ENCODE measurements at regions not wholly inside any gene's neighbourhood (a gene's known extent, or its start where the extent isn't known, plus 50 kb on each side); places are given as distances from the start of the nearest gene placed in this dataset.
"Not testable (repeated sequence)": the region's sequence is repeated elsewhere in the genome, so short reads cannot be mapped to it uniquely, and the experiment has no call there.

GRCh38 chr1:177891809-177892208 is 78.0 kb downstream of the SEC16B start:
- no peak for DNase-seq

DNA sequence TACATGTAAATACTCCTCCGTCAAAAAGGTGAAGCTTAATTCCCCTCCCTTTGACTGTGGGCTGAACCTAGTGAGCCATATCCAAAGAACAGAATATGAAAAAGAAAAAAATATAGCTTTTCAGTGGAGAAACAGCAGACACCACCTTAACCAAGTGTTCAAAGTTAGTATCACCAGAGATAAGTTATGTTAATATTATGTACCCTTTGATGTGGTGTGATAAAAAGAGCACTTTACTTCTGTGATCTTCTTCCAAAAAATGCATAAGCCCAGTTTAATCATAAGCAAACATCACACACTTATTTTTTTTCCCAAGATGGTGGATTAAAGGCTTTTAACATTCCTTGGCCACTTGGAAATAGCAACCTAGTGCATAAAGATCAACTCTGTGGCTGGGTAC is 79.4 kb downstream of the SEC16B start:
- DNase-seq: no peak

GRCh38 chr1:177884479-177885021 is 85.3 kb downstream of the SEC16B start:
- no peak for DNase-seq

GRCh38 chr1:177883581-177883980 is 86.3 kb downstream of the SEC16B start:
- no peak for DNase-seq

GRCh38 chr1:177880339-177880891 is 89.4 kb downstream of the SEC16B start:
- DNase-seq: no peak

- DNase-seq: no peak
Observed at GRCh38 chr1:177877086-177877485, 92.8 kb downstream of the SEC16B start.

GRCh38 chr1:177873238-177873637 is 96.6 kb downstream of the SEC16B start:
- DNase-seq: no peak

- DNase-seq: no peak
Observed at GRCh38 chr1:177872308-177872900, 97.5 kb downstream of the SEC16B start.

GRCh38 chr1:177871613-177872307 is 98.1 kb downstream of the SEC16B start:
- no peak for DNase-seq

- no peak for DNase-seq
Observed at GRCh38 chr1:177869586-177869985, 100.3 kb downstream of the SEC16B start.

DNA sequence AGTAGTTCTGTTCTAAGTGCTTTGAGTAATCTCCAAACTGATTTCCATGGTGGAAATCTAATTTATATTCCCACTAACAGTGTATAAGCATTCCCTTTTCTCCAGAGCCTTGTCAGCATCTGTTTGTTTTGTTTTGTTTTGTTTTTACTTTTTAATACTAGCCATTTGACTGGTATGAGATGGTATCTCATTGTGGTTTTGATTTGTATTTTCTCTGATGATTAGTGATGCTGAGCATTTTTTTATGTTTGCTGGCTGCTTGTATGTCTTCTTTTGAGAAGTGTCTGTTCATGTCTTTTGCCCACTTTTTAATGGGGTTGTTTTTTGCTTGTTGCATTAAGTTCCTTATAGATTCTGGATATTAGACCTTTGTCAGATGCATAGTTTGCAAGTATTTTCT is 100.8 kb downstream of the SEC16B start:
- DNase-seq: not testable (repeated sequence)

DNA sequence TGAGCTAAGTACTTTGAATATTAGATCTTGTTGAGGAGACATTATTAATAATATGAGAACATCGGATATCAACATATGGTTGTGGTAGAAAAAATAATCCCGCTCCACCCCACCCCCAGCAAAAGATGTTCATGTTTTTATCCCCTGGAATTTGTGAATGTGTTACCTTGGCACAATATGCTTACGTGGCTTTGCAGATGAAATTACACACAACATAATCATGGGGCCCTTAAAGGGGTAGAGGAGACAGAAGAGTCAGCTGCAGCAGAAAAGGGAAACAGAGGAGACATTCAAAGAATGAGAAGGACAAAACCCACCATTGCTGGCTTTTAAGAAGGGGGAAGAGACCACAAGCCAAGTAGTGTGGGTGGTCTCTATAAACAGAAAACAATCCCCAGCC is 104.1 kb downstream of the SEC16B start:
- DNase-seq: no peak

- no peak for DNase-seq
Observed at GRCh38 chr1:177864538-177865305, 105.1 kb downstream of the SEC16B start.

GRCh38 chr1:177863796-177864195 is 106.1 kb downstream of the SEC16B start:
- no peak for DNase-seq

- no peak for DNase-seq
Observed at GRCh38 chr1:177862916-177863315, 106.9 kb downstream of the SEC16B start.

DNA sequence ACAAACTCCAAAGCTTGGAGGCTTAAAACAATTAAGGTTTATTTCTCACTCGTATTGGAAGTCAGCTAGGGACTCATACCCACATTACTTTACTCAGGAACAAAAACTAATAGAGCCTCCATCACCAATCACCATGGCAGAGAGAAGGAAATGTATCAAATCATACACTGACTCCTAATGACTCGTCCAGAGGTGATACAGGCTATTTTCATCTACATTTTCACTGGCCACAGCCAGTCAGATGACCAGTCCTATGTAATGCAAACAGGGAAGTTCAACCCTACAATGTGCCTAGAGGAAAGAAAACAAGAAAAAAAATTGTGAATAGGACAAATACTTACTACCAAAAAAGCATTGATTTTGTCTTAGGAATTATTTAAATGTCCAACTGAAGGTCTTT is 110.3 kb downstream of the SEC16B start:
- DNase-seq: no peak

GRCh38 chr1:177858332-177858821 is 111.5 kb downstream of the SEC16B start:
- no peak for DNase-seq

DNA sequence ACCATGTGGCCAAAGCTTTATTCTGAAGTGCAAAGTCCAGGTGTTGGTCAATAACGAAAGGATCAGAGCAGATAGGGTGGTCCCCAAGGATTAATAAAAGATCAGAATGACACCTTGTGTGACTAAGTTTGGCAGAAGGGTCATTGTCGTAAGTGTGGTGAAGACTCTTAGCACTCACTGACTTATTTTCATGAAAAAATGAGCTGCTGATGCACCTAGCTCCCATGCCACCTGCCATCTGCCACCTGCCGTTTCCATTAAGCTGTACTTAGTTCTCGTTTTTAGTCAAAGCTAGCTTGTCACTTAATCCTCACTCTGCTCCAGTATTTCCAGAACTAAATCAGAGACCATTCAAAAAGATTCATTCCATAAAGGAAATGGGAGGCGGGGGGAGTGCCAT is 112.6 kb downstream of the SEC16B start:
- DNase-seq: no peak

DNA sequence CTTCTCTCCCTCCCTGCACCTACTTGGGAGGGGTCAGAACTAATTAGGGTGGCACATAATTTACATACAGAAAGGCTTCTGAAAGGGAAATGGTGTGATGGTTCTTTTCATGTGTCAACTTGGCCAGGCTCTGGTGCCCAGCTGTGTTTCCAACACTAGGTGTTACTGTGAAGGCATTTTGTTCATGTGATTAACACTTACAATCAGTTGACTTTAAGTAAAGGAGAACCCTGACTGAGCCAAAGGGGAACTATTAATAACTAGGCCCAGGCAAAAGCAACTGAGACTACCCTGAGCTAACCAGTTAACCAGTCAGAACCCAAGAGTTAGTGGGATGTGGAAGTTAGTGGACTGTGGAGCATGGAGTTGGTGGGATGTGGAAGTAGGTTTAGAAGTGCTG is 114.9 kb downstream of the SEC16B start:
- DNase-seq: no peak

DNA sequence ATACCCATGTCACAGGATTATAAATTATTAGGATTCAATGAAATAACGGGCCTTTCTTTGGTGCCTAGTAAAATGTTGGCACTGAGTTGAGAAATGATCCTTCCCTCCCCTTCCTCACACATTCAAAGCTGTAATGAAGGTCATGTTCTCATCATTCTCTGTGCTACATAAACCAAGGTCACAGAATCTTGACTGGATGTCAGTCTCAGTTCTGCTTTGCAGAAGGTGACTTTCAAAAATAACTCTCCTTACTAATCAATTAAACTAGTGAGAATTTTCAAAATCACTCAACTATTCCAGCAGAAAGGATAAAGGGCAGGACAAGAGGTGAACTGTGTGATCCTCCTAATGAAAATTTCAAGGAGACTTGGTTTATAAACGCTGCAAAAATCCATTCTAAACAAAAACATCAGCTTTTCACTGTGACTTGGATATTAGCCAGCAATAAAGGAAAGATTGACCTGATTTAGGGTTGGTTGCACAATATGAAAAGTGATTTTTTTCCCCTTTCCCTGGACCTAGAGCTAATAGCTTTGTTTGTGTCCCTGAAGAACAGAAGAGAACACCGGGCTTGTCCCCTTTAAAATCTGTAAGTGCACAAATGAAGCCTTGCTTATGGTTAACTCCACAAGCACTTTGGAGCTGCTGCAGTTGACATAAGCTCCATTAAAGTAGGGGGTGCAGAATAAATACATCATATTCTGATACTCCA is 120.1 kb downstream of the SEC16B start:
- DNase-seq: no peak

DNA sequence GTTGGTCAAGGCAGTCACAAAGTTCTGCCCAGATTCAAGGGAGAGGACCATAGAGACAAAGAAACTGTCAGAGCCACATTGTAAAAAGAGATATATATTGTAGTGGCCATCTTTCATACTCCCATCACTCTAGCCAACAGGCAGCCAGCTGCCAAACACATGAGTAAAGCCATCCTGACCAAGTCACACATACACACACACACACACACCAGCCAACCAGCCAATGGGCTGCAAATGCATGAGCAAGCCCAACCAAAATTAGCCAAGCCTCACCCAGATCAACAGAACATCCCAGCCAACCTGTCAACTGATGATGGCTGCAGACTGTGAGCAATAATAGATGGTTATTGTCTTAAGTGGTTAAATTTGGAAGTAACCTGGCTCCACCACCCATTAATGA is 120.7 kb downstream of the SEC16B start:
- DNase-seq: no peak

DNA sequence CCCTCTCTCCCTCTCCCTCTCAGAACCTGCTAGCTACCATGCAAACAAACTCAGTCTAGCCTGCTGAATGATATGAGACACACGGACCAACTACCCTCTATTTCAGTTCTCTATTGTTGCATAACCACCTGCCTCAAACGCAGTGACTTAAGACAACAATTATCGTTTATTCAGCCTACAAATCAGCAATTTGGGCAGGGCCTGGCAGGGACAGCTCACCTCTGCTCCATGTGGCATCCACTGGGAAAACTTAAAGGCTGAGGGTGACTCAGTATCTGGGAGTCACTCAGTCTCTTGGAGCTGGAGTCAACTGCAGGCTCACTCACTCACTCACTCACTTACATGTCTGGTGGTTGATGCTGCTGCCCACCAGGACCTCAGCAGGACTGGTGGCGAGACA is 121.3 kb downstream of the SEC16B start:
- no peak for DNase-seq

DNA sequence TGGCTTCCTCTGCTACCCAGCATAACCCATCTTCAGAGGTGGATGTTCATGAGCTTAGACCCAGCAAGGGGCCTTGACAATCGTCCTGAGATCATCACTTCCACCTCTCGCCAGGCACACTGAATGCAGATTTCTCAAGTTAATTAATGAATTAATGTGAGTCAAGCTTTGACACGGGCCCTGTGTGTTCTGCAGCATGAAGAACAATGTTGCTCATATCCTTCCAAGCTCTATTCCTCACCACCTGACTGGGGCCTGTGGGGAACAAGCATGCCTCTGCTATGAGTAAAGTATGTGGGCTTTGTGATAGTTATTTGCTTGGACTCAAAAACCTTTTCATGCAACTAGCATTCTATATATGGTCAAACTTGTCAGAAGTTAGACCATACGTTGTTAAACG is 122.0 kb downstream of the SEC16B start:
- DNase-seq: no peak

All from suppressor macrophage (primary cell).